GDM1 (cell line): ENCODE measurements at regions not wholly inside any gene's neighbourhood (a gene's known extent, or its start where the extent isn't known, plus 50 kb on each side); places are given as distances from the start of the nearest gene placed in this dataset.

Source experiments
- DNase-seq: peaks from one replicate; lab custom pipeline; 2025; lab: John Stamatoyannopoulos, UW

- DNase-seq, result no peak
These were observed 221.1 kb upstream of the ZNF32 start for GRCh38 chr10:43869669-43870322.

GRCh38 chr10:43868952-43869351 is 220.3 kb upstream of the ZNF32 start:
- DNase-seq, result no peak

GRCh38 chr10:43867667-43868565 is 219.2 kb upstream of the ZNF32 start:
- no peak for DNase-seq

- DNase-seq, result no peak
These were observed 218.4 kb upstream of the ZNF32 start for GRCh38 chr10:43867113-43867512.

GRCh38 chr10:43866712-43867111 is 218.0 kb upstream of the ZNF32 start:
- DNase-seq, result no peak

- DNase-seq, result no peak
These were observed 216.8 kb upstream of the ZNF32 start for GRCh38 chr10:43865265-43866135.

GRCh38 chr10:43864656-43865055 is 216.0 kb upstream of the ZNF32 start:
- DNase-seq, result no peak

GRCh38 chr10:43863859-43864591 is 215.3 kb upstream of the ZNF32 start:
- DNase-seq, result no peak

- no peak for DNase-seq
These were observed 214.6 kb upstream of the ZNF32 start for GRCh38 chr10:43863270-43863669.

- no peak for DNase-seq
These were observed 214.1 kb upstream of the ZNF32 start for GRCh38 chr10:43862756-43863155.

GRCh38 chr10:43861966-43862751 is 213.5 kb upstream of the ZNF32 start:
- no peak for DNase-seq

- DNase-seq, result no peak
These were observed 210.4 kb upstream of the ZNF32 start for GRCh38 chr10:43859016-43859525.

GRCh38 chr10:43857931-43858315 is 209.2 kb upstream of the ZNF32 start:
- no peak for DNase-seq

GRCh38 chr10:43857206-43857930 is 208.7 kb upstream of the ZNF32 start:
- no peak for DNase-seq

GRCh38 chr10:43856299-43856698 is 207.6 kb upstream of the ZNF32 start:
- DNase-seq, result no peak

- no peak for DNase-seq
These were observed 207.1 kb upstream of the ZNF32 start for GRCh38 chr10:43855667-43856210.

GRCh38 chr10:43854007-43854406 is 205.3 kb upstream of the ZNF32 start:
- no peak for DNase-seq

- no peak for DNase-seq
These were observed 204.7 kb upstream of the ZNF32 start for GRCh38 chr10:43853369-43853768.

GRCh38 chr10:43852644-43853214 is 204.0 kb upstream of the ZNF32 start:
- DNase-seq, result no peak
